DOHH2 (cell line): ENCODE measurements at regions not wholly inside any gene's neighbourhood (a gene's known extent, or its start where the extent isn't known, plus 50 kb on each side); places are given as distances from the start of the nearest gene placed in this dataset.

ENCODE experiments used
- H3F3A ChIP-seq: fragments of 200-600 bp; sonication (generic), shearing (Covaris generic); 2 replicates; pipeline ENCODE4 v1.6.0; 2016; ENCODE audit warnings: antibody characterized with exemption, mild to moderate bottlenecking; ENCODE audit not compliant: control insufficient read depth, insufficient read depth
- H3K27ac ChIP-seq: fragments of 200-600 bp; sonication (generic); 2 replicates; pipeline ENCODE4 v1.5.1; 2014; ENCODE audit warnings: low read depth, mild to moderate bottlenecking, low read length, moderate library complexity
- H3K27me3 ChIP-seq: fragments of 200-600 bp; sonication (generic); 2 replicates; pipeline ENCODE4 v1.6.1; 2014; ENCODE audit warnings: mild to moderate bottlenecking, low read length, mixed read lengths; ENCODE audit not compliant: control insufficient read depth
- H3K36me3 ChIP-seq: fragments of 200-600 bp; sonication (generic); 2 replicates; pipeline ENCODE4 v1.6.1; 2014; ENCODE audit warnings: mild to moderate bottlenecking, low read length, moderate library complexity, mixed read lengths; ENCODE audit not compliant: control insufficient read depth
- H3K4me1 ChIP-seq: fragments of 200-600 bp; sonication (generic); 2 replicates; pipeline ENCODE4 v1.6.1; 2014; ENCODE audit warnings: mild to moderate bottlenecking, low read length, mixed read lengths; ENCODE audit not compliant: control insufficient read depth
- H3K4me2 ChIP-seq: fragments of 200-600 bp; sonication (generic); 2 replicates; pipeline ENCODE4 v1.6.0; 2014; ENCODE audit warnings: mild to moderate bottlenecking, low read length, moderate library complexity
- H3K4me3 ChIP-seq: fragments of 200-600 bp; sonication (generic); 2 replicates; pipeline ENCODE4 v1.5.1; 2014; ENCODE audit warnings: mild to moderate bottlenecking, low read length, mixed read lengths
- H3K79me2 ChIP-seq: fragments of 200-600 bp; sonication (generic); 2 replicates; pipeline ENCODE4 v1.6.1; 2014; ENCODE audit warnings: mild to moderate bottlenecking, low read length, mixed read lengths; ENCODE audit not compliant: control insufficient read depth
- H3K9me2 ChIP-seq: fragments of 200-600 bp; sonication (generic); replicated peaks from 2 replicates; pipeline ENCODE4 v1.6.1; 2014; ENCODE audit warnings: mild to moderate bottlenecking, low read length, mixed read lengths; ENCODE audit not compliant: control insufficient read depth
- H3K9me3 ChIP-seq: fragments of 200-600 bp; sonication (generic); 2 replicates; pipeline ENCODE4 v1.6.1; 2014; ENCODE audit warnings: antibody characterized with exemption, low read length, mixed read lengths; ENCODE audit not compliant: control insufficient read depth, insufficient read depth
- H4K20me1 ChIP-seq: fragments of 200-600 bp; sonication (generic); 2 replicates; pipeline ENCODE4 v1.6.0; 2014; ENCODE audit warnings: low read depth, mild to moderate bottlenecking, antibody characterized with exemption, low read length, moderate library complexity; ENCODE audit not compliant: control insufficient read depth, insufficient read depth
- EZH2phosphoT487 ChIP-seq: fragments of 200-600 bp; sonication (generic); IDR thresholded peaks from 2 replicates; pipeline ENCODE4 v1.6.1; 2017; ENCODE audit warnings: borderline replicate concordance, mild to moderate bottlenecking, antibody characterized with exemption, low read length, moderate library complexity, mixed read lengths
- TF ChIP-seq, protein P1 (sequence below): fragments of 200-600 bp; sonication (generic); IDR thresholded peaks from one replicate; pipeline ENCODE4 v1.5.1; 2014; ENCODE audit warnings: antibody characterized with exemption, mild to moderate bottlenecking, low read depth, low read length; ENCODE audit not compliant: poor library complexity, severe bottlenecking

DNA sequence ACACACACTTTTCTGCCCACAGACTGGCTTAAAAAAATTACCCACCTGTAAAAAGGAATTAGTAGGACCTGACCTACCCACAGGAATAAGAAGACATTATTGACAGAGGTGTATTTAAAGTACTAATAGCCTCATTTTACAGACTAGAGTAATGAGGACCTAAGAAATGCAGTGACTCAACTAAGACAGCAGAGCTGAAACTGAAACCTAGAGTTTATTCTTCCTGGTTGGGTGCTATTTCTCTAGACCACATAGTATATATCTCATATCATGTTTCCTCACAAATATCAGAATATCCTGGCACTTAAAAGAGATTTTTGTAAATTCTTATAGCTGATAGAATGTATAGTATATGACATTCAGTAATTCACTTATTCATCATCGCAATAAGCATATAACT, 435.0 kb downstream of the MAGEE1 start:
- no peaks in the 10 kb centered on the region for H4K20me1 ChIP-seq
- no peaks in the 10 kb centered on the region for H3K4me1 ChIP-seq
- H3K9me3 ChIP-seq, result no peaks in the 10 kb centered on the region
- no peak overlapping the region for H3K4me3 ChIP-seq
- TF ChIP-seq, protein P1, sequence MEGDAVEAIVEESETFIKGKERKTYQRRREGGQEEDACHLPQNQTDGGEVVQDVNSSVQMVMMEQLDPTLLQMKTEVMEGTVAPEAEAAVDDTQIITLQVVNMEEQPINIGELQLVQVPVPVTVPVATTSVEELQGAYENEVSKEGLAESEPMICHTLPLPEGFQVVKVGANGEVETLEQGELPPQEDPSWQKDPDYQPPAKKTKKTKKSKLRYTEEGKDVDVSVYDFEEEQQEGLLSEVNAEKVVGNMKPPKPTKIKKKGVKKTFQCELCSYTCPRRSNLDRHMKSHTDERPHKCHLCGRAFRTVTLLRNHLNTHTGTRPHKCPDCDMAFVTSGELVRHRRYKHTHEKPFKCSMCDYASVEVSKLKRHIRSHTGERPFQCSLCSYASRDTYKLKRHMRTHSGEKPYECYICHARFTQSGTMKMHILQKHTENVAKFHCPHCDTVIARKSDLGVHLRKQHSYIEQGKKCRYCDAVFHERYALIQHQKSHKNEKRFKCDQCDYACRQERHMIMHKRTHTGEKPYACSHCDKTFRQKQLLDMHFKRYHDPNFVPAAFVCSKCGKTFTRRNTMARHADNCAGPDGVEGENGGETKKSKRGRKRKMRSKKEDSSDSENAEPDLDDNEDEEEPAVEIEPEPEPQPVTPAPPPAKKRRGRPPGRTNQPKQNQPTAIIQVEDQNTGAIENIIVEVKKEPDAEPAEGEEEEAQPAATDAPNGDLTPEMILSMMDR, result no peak
- TF ChIP-seq EZH2phosphoT487, result no peak
- H3K79me2 ChIP-seq, result no peaks in the 10 kb centered on the region
- no peaks in the 10 kb centered on the region for H3K36me3 ChIP-seq
- no peaks in the 10 kb centered on the region for H3K27me3 ChIP-seq
- no peaks in the 10 kb centered on the region for H3F3A ChIP-seq
- no peak overlapping the region for H3K4me2 ChIP-seq
- H3K9me2 ChIP-seq, result no peaks in the 10 kb centered on the region
- no peak overlapping the region for H3K27ac ChIP-seq

DNA sequence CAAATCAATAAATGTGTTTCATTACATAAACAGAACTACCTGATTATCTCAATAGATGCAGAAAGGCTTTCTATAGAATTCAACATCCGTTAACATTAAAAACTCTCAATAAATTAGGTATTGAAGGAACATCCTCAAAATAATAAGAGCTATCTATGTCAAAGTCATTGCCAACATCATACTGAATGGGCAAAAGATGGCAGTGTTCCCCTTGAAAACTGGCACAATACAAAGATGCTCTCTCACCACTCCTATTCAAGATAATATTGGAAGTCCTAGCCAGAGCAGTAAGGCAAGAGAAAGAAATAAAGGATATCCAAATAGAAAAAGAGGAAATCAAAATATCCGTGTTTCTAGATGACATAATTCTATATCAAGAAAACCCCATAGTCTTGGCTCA, 466.4 kb downstream of the MAGEE1 start:
- peaks cover 4% of the 10 kb centered on the region for H3F3A ChIP-seq
- no peaks in the 10 kb centered on the region for H3K27me3 ChIP-seq
- H3K27ac ChIP-seq, result no peak overlapping the region
- TF ChIP-seq, protein P1, result peak; percentile 31
- no peak for TF ChIP-seq EZH2phosphoT487
- no peaks in the 10 kb centered on the region for H3K9me2 ChIP-seq
- H4K20me1 ChIP-seq, result no peaks in the 10 kb centered on the region
- no peak overlapping the region for H3K4me3 ChIP-seq
- no peaks in the 10 kb centered on the region for H3K79me2 ChIP-seq
- no peaks in the 10 kb centered on the region for H3K36me3 ChIP-seq
- peaks cover 41% of the 10 kb centered on the region for H3K4me1 ChIP-seq
- no peaks in the 10 kb centered on the region for H3K9me3 ChIP-seq
- H3K4me2 ChIP-seq, result no peak overlapping the region

DNA sequence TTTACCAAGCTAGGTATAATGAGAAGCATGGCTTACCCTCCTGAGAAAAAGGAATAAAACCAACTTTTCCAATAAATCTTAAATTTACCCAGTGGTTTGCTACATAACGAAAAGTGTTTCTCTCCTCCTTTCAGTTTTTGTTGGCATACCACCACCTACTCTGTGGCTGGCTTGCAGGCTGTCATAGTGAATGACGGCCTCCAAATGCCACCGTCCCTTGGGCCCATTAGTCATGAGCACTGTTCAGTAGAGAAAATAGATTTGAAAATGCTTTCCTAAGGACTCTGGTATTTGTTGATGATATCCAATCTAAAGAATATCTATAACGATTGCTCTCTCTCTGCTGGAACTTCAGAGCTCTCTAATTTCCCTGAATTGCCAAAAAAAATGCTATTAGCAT, 488.3 kb downstream of the MAGEE1 start:
- no peaks in the 10 kb centered on the region for H3K4me1 ChIP-seq
- TF ChIP-seq EZH2phosphoT487, result no peak
- TF ChIP-seq, protein P1, result no peak
- H3K9me3 ChIP-seq, result no peaks in the 10 kb centered on the region
- no peaks in the 10 kb centered on the region for H3K27me3 ChIP-seq
- no peaks in the 10 kb centered on the region for H3K9me2 ChIP-seq
- no peaks in the 10 kb centered on the region for H4K20me1 ChIP-seq
- H3K4me2 ChIP-seq, result no peak overlapping the region
- no peaks in the 10 kb centered on the region for H3K79me2 ChIP-seq
- no peak overlapping the region for H3K27ac ChIP-seq
- H3F3A ChIP-seq, result no peaks in the 10 kb centered on the region
- no peaks in the 10 kb centered on the region for H3K36me3 ChIP-seq
- no peak overlapping the region for H3K4me3 ChIP-seq

DNA sequence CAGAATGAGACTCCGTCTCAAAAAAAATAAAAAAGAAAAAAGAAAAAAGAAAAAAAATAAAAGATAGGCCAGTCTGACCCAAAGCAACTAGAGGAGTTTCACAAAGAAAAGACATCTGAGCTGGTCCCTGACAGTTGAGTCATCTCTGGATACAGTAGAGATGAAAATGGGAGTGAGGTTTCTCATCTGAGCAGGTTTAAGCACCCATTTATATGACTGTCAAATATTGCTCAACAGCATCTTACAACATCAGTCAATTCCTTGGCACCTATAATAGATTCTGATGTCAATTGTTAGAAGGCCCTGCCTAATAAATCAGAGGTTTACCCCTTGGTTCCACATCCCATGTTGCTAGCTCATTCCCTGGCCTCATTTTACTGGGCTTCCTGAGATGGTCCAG, 490.5 kb downstream of the MAGEE1 start:
- no peaks in the 10 kb centered on the region for H3K79me2 ChIP-seq
- no peaks in the 10 kb centered on the region for H3K9me2 ChIP-seq
- no peak overlapping the region for H3K4me2 ChIP-seq
- H3F3A ChIP-seq, result no peaks in the 10 kb centered on the region
- no peak for TF ChIP-seq EZH2phosphoT487
- TF ChIP-seq, protein P1, result no peak
- no peaks in the 10 kb centered on the region for H4K20me1 ChIP-seq
- H3K27me3 ChIP-seq, result no peaks in the 10 kb centered on the region
- H3K27ac ChIP-seq, result no peak overlapping the region
- no peaks in the 10 kb centered on the region for H3K4me1 ChIP-seq
- no peaks in the 10 kb centered on the region for H3K36me3 ChIP-seq
- no peak overlapping the region for H3K4me3 ChIP-seq
- no peaks in the 10 kb centered on the region for H3K9me3 ChIP-seq
